ENCODE measurements at regions not wholly inside any gene's neighbourhood (a gene's known extent, or its start where the extent isn't known, plus 50 kb on each side); places are given as distances from the start of the nearest gene placed in this dataset.

- no peaks in the 10 kb centered on the region for H3K4me1 ChIP-seq (ENCODE audit: control insufficient read depth, insufficient read depth, low read length)
- TF ChIP-seq, protein P1, sequence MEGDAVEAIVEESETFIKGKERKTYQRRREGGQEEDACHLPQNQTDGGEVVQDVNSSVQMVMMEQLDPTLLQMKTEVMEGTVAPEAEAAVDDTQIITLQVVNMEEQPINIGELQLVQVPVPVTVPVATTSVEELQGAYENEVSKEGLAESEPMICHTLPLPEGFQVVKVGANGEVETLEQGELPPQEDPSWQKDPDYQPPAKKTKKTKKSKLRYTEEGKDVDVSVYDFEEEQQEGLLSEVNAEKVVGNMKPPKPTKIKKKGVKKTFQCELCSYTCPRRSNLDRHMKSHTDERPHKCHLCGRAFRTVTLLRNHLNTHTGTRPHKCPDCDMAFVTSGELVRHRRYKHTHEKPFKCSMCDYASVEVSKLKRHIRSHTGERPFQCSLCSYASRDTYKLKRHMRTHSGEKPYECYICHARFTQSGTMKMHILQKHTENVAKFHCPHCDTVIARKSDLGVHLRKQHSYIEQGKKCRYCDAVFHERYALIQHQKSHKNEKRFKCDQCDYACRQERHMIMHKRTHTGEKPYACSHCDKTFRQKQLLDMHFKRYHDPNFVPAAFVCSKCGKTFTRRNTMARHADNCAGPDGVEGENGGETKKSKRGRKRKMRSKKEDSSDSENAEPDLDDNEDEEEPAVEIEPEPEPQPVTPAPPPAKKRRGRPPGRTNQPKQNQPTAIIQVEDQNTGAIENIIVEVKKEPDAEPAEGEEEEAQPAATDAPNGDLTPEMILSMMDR (conservative IDR thresholded peaks at IDR 0.05), result no peak
- no peaks in the 10 kb centered on the region for H3K9me3 ChIP-seq (ENCODE audit: control insufficient read depth, low read length)
- Mint-ChIP-seq H3K9me3 (peaks cover 5% of the 10 kb centered on the region), H3K4me1 (peaks cover 21% of the 10 kb centered on the region), H3K4me3 (no peak overlapping the region), H3K27ac (no peak overlapping the region), H3K36me3 (ENCODE audit: low read depth) (peaks cover 6% of the 10 kb centered on the region), H3K27me3 (ENCODE audit: insufficient read depth) (no peaks in the 10 kb centered on the region)
- no peak overlapping the region for H3K4me3 ChIP-seq (ENCODE audit: low read length)
- no peaks in the 10 kb centered on the region for H3K27me3 ChIP-seq (ENCODE audit: control insufficient read depth, insufficient read depth, low read length, poor library complexity, severe bottlenecking)
- WGBS, 2 experiments (ENCODE audit: insufficient coverage in 1 of 2, insufficient read length in 1 of 2), result 75 to 100% methylated on average over 1 to 2 of the region's 2 CpGs
- DNase-seq, result no peak
- H3K9ac ChIP-seq (ENCODE audit: extremely low read depth, low read length, poor library complexity, severe bottlenecking), result no peak overlapping the region
- no peaks in the 10 kb centered on the region for H3K36me3 ChIP-seq (ENCODE audit: control insufficient read depth, insufficient read depth, low read length)
- no peak overlapping the region for H3K27ac ChIP-seq (ENCODE audit: low read depth, low read length)
Measured at GRCh38 chr9:29322240-29322639, 1749.0 kb upstream of the C9orf72 start.

DNA sequence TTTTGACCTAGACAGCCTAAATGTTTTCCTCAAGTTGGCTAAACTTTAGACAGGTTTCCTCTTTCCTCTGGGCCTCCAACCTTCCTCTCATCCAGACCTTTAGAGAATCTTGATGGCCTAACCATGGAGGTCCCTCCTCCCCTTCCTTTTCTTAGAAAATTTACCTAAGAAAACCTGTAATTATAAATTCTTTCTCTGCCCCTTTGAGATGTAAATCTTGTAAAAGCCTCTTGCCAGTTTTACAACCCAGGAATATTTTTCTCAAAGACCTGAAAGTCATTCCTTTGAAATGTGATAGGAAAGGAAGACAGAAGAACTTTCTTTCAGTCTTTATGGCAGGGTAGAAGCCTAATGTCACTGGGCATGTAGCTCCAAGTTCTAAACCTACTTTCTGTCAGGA, 1752.6 kb upstream of the C9orf72 start:
- Histone ChIP-seq H3K27ac (ENCODE audit: low read depth, low read length) (no peak overlapping the region), H3K4me1 (ENCODE audit: control insufficient read depth, insufficient read depth, low read length) (no peaks in the 10 kb centered on the region), H3K9me3 (ENCODE audit: control insufficient read depth, low read length) (no peaks in the 10 kb centered on the region), H3K27me3 (ENCODE audit: control insufficient read depth, insufficient read depth, low read length, poor library complexity, severe bottlenecking) (no peaks in the 10 kb centered on the region), H3K4me3 (ENCODE audit: low read length) (no peak overlapping the region), H3K9ac (ENCODE audit: extremely low read depth, low read length, poor library complexity, severe bottlenecking) (no peak overlapping the region), H3K36me3 (ENCODE audit: control insufficient read depth, insufficient read depth, low read length) (no peaks in the 10 kb centered on the region)
- Mint-ChIP-seq H3K4me1 (peaks cover 21% of the 10 kb centered on the region), H3K4me3 (no peak overlapping the region), H3K27ac (no peak overlapping the region), H3K27me3 (ENCODE audit: insufficient read depth) (no peaks in the 10 kb centered on the region), H3K9me3 (peaks cover 5% of the 10 kb centered on the region), H3K36me3 (ENCODE audit: low read depth) (peaks cover 9% of the 10 kb centered on the region)
- no peak for DNase-seq
- TF ChIP-seq, protein P1 (conservative IDR thresholded peaks at IDR 0.05), result no peak

DNA sequence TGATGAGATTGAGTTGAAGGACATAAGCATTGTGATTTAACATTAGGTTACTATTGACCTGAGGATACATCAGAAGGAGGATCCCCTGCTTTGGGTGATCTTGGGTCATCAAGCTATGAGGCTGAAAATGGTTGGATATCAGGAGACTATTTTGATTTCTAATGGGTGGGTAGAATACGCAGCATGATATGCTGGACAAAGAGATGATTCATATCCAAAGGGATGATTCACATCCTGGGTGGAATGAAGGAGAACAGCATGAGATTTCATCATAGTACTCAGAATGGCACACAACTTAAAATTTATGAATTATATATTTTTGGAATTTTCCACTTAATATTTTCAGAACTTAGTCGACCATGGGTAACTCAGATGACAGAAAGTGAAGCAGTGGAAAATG, 1759.5 kb upstream of the C9orf72 start:
- Histone ChIP-seq H3K9ac (ENCODE audit: extremely low read depth, low read length, poor library complexity, severe bottlenecking) (no peak overlapping the region), H3K4me3 (ENCODE audit: low read length) (no peak overlapping the region), H3K36me3 (ENCODE audit: control insufficient read depth, insufficient read depth, low read length) (no peaks in the 10 kb centered on the region), H3K9me3 (ENCODE audit: control insufficient read depth, low read length) (no peaks in the 10 kb centered on the region), H3K27me3 (ENCODE audit: control insufficient read depth, insufficient read depth, low read length, poor library complexity, severe bottlenecking) (no peaks in the 10 kb centered on the region), H3K4me1 (ENCODE audit: control insufficient read depth, insufficient read depth, low read length) (no peaks in the 10 kb centered on the region), H3K27ac (ENCODE audit: low read depth, low read length) (no peak overlapping the region)
- DNase-seq, result no peak
- TF ChIP-seq, protein P1 (conservative IDR thresholded peaks at IDR 0.05), result no peak
- Mint-ChIP-seq H3K27ac (no peak overlapping the region), H3K27me3 (ENCODE audit: insufficient read depth) (no peaks in the 10 kb centered on the region), H3K36me3 (ENCODE audit: low read depth) (peaks cover 5% of the 10 kb centered on the region), H3K4me1 (no peaks in the 10 kb centered on the region), H3K9me3 (no peaks in the 10 kb centered on the region), H3K4me3 (no peak overlapping the region)
- WGBS, 2 experiments (ENCODE audit: insufficient coverage in 1 of 2, insufficient read length in 1 of 2), result 97% methylated on average over 2 of the region's 2 CpGs; no CpG with 5 or more reads in 1 of the 2 experiments
